ENCODE measurements at regions not wholly inside any gene's neighbourhood (a gene's known extent, or its start where the extent isn't known, plus 50 kb on each side); places are given as distances from the start of the nearest gene placed in this dataset.
"Not testable (repeated sequence)": the region's sequence is repeated elsewhere in the genome, so short reads cannot be mapped to it uniquely, and the experiment has no call there.

DNA sequence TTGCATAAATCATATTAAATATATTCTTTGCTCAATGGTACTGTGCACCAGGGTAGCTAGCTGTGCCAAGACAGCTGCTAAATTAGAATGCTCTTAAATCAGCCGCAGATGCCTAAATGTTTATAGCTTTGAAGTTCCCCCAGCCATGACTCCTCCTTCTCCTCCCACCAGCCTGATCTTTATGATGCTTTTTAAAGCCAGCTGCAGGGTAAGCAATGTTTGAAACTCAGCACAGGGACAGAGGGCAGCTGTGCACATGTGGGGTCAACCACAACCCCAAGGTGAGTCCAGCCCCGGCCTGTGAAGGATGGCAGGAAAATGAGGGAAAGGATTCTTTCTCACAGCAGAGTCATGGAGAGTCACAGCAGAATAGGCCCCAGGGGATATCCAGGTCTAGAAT, 635.7 kb downstream of the UQCRFS1 start:
- H3K4me3 ChIP-seq (ENCODE audit: low read depth in 1 of 2, low read length in 2 of 2): no peak overlapping the region

DNA sequence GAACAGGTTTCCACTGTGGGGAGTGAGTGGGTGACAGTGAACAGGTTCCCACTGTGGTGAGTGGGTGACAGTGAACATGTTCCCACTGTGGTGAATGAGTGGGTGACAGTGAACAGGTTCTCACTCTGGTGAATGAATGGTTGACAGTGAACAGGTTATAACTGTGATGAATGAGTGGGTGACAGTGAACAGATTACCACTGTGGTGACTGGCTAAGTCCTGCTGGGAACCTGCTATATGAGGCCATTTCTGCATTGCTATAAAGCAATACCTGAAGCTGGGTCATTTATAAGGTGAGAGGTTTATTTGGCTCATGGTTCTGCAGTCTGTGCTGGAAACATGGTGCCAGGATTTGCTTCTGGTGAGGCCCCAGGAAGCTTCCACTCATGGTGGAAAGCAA, 637.1 kb downstream of the UQCRFS1 start:
- no peak overlapping the region for H3K9ac ChIP-seq (ENCODE audit: low read depth in 1 of 2, low read length in 2 of 2)
- H3K4me1 ChIP-seq (ENCODE audit: control insufficient read depth in 1 of 2, insufficient read depth in 2 of 2, low read length in 2 of 2): no peaks in the 10 kb centered on the region
- no peak overlapping the region for H3K27ac ChIP-seq (ENCODE audit: low read depth, low read length)
- no peaks in the 10 kb centered on the region for H3K9me3 ChIP-seq (ENCODE audit: control insufficient read depth in 1 of 2, low read length in 2 of 2)
- H3K27me3 ChIP-seq (ENCODE audit: control insufficient read depth in 1 of 2, insufficient read depth in 2 of 2, low read length in 2 of 2): no peaks in the 10 kb centered on the region
- H3K4me3 ChIP-seq (ENCODE audit: low read depth in 1 of 2, low read length in 2 of 2): no peak overlapping the region
- H3K36me3 ChIP-seq (ENCODE audit: control insufficient read depth in 1 of 2, insufficient read depth in 2 of 2, low read length in 2 of 2): no peaks in the 10 kb centered on the region

More for the DNA sequence above, 635.7 kb downstream of the UQCRFS1 start:
- Histone ChIP-seq H3K27ac (ENCODE audit: low read depth, low read length) (no peak overlapping the region), H3K4me1 (ENCODE audit: control insufficient read depth in 1 of 2, insufficient read depth in 2 of 2, low read length in 2 of 2) (no peaks in the 10 kb centered on the region), H3K36me3 (ENCODE audit: control insufficient read depth in 1 of 2, insufficient read depth in 2 of 2, low read length in 2 of 2) (no peaks in the 10 kb centered on the region), H3K9ac (ENCODE audit: low read depth in 1 of 2, low read length in 2 of 2) (no peak overlapping the region), H3K9me3 (ENCODE audit: control insufficient read depth in 1 of 2, low read length in 2 of 2) (no peaks in the 10 kb centered on the region), H3K27me3 (ENCODE audit: control insufficient read depth in 1 of 2, insufficient read depth in 2 of 2, low read length in 2 of 2) (no peaks in the 10 kb centered on the region)

DNA sequence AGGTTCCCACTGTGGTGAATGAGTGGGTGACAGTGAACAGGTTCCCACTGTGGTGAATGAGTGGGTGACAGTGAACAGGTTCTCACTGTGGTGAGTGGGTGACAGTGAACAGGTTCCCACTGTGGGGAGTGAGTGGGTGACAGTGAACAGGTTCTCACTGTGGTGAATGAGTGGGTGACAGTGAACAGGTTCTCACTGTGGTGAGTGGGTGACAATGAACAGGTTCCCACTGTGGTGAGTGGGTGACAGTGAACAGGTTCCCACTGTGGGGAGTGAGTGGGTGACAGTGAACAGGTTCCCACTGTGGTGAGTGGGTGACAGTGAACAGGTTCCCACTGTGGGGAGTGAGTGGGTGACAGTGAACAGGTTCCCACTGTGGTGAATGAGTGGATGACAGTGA, 637.6 kb downstream of the UQCRFS1 start:
- H3K4me3 ChIP-seq (ENCODE audit: low read depth in 1 of 2, low read length in 2 of 2): not testable (repeated sequence)

DNA sequence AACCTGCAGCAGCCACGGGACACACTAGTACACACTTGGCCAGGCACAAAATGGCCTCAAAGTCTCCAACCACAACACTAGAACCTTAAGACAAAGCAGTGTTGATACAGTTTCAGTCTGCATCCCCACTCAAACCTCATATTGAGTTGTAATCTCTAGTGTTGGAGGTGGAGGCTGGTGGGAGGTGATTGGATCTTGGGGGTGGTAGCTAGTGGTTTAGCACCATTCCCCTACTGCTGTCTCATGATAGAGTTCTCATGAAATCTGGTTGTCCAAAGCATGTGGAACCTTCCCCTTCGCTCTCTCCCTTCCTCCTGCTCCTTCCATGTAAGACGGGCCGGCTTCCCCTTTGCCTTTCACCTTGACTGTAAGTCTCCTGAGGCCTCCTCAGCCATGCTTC, 638.7 kb downstream of the UQCRFS1 start:
- Histone ChIP-seq H3K4me1 (ENCODE audit: control insufficient read depth in 1 of 2, insufficient read depth in 2 of 2, low read length in 2 of 2) (no peaks in the 10 kb centered on the region), H3K27me3 (ENCODE audit: control insufficient read depth in 1 of 2, insufficient read depth in 2 of 2, low read length in 2 of 2) (no peaks in the 10 kb centered on the region)

More for the DNA sequence above, 637.6 kb downstream of the UQCRFS1 start:
- H3K36me3 ChIP-seq (ENCODE audit: control insufficient read depth in 1 of 2, insufficient read depth in 2 of 2, low read length in 2 of 2); H3K27ac ChIP-seq (ENCODE audit: low read depth, low read length); H3K4me1 ChIP-seq (ENCODE audit: control insufficient read depth in 1 of 2, insufficient read depth in 2 of 2, low read length in 2 of 2); H3K9me3 ChIP-seq (ENCODE audit: control insufficient read depth in 1 of 2, low read length in 2 of 2); H3K9ac ChIP-seq (ENCODE audit: low read depth in 1 of 2, low read length in 2 of 2); H3K27me3 ChIP-seq (ENCODE audit: control insufficient read depth in 1 of 2, insufficient read depth in 2 of 2, low read length in 2 of 2): not testable (repeated sequence)

DNA sequence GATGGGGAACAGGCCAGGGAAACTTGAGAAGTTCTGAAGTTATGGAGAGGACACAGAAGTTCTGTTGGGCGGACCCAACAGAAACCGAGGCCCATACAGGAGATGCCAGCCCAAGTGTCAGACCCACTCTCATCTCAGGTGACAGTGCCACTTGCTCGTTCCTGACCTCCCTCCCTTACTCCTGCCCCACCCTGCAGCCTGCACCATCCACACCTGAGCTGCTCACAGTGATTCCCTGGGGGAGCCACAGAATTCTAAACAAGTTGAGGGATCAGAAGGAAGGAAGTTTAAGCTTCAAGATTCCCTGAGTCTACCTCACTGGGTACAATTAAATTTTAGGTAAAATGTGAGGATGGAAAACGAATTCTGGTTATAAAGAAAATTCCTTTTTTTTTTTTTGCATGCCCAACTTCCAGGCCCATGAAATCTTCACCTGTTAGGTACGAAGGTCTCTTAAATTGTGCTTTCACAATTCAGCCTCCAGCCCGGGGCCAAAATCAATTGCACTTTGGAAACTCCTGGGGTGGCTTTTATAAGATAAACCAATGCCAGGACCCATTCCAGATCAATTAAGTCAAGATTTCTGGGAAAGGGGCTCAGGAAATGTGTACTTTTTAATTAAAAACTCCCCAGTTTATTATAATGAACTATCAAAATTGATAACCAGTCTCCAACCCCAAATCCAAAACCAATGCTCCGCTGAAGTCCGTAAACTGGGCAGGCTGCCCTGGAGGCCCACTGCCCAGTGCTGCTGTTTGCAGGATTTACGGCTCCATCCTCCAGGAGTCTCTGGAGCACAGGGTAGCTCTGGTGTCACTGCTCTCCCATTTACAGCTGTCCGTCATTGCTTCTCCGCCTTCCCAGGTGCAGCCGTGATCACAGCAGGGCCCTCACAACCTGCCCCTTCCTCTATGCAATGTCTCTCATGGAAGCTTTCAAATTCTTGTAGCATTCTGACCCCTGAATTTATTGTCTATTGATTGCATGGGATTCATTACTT, 643.5 kb downstream of the UQCRFS1 start:
- H3K27me3 ChIP-seq (ENCODE audit: control insufficient read depth in 1 of 2, insufficient read depth in 2 of 2, low read length in 2 of 2): no peaks in the 10 kb centered on the region
- H3K36me3 ChIP-seq (ENCODE audit: control insufficient read depth in 1 of 2, insufficient read depth in 2 of 2, low read length in 2 of 2): no peaks in the 10 kb centered on the region
- no peak overlapping the region for H3K4me3 ChIP-seq (ENCODE audit: low read depth in 1 of 2, low read length in 2 of 2)
- H3K4me1 ChIP-seq (ENCODE audit: control insufficient read depth in 1 of 2, insufficient read depth in 2 of 2, low read length in 2 of 2): no peaks in the 10 kb centered on the region
- H3K9me3 ChIP-seq (ENCODE audit: control insufficient read depth in 1 of 2, low read length in 2 of 2): no peaks in the 10 kb centered on the region
- H3K9ac ChIP-seq (ENCODE audit: low read depth in 1 of 2, low read length in 2 of 2): no peak overlapping the region
- no peak overlapping the region for H3K27ac ChIP-seq (ENCODE audit: low read depth, low read length)

More for the DNA sequence above, 638.7 kb downstream of the UQCRFS1 start:
- H3K9ac ChIP-seq (ENCODE audit: low read depth in 1 of 2, low read length in 2 of 2): no peak overlapping the region
- H3K4me3 ChIP-seq (ENCODE audit: low read depth in 1 of 2, low read length in 2 of 2): no peak overlapping the region
- H3K36me3 ChIP-seq (ENCODE audit: control insufficient read depth in 1 of 2, insufficient read depth in 2 of 2, low read length in 2 of 2): no peaks in the 10 kb centered on the region
- no peaks in the 10 kb centered on the region for H3K9me3 ChIP-seq (ENCODE audit: control insufficient read depth in 1 of 2, low read length in 2 of 2)
- H3K27ac ChIP-seq (ENCODE audit: low read depth, low read length): no peak overlapping the region

DNA sequence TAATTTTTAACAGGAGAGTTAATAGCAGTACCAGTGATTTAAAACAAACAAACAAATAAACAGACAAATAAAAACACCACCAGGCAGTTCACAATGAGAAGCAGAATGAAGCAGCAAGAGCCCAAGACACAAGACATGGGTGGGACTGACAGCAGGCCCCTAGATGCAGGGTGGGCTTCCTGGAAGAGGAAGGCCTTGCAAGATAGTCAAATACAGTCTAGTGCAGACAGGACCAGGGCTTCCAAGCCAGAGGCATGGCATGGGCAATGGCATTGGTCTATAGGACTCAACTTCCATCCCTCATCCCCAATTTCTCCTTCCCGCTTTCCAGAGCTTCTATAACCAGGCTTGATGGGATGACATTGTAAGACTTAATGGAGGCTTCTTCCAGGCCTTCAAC, 645.1 kb downstream of the UQCRFS1 start:
- Histone ChIP-seq H3K4me3 (ENCODE audit: low read depth in 1 of 2, low read length in 2 of 2) (no peak overlapping the region), H3K9ac (ENCODE audit: low read depth in 1 of 2, low read length in 2 of 2) (no peak overlapping the region), H3K9me3 (ENCODE audit: control insufficient read depth in 1 of 2, low read length in 2 of 2) (no peaks in the 10 kb centered on the region), H3K36me3 (ENCODE audit: control insufficient read depth in 1 of 2, insufficient read depth in 2 of 2, low read length in 2 of 2) (no peaks in the 10 kb centered on the region), H3K4me1 (ENCODE audit: control insufficient read depth in 1 of 2, insufficient read depth in 2 of 2, low read length in 2 of 2) (no peaks in the 10 kb centered on the region), H3K27me3 (ENCODE audit: control insufficient read depth in 1 of 2, insufficient read depth in 2 of 2, low read length in 2 of 2) (no peaks in the 10 kb centered on the region), H3K27ac (ENCODE audit: low read depth, low read length) (no peak overlapping the region)

DNA sequence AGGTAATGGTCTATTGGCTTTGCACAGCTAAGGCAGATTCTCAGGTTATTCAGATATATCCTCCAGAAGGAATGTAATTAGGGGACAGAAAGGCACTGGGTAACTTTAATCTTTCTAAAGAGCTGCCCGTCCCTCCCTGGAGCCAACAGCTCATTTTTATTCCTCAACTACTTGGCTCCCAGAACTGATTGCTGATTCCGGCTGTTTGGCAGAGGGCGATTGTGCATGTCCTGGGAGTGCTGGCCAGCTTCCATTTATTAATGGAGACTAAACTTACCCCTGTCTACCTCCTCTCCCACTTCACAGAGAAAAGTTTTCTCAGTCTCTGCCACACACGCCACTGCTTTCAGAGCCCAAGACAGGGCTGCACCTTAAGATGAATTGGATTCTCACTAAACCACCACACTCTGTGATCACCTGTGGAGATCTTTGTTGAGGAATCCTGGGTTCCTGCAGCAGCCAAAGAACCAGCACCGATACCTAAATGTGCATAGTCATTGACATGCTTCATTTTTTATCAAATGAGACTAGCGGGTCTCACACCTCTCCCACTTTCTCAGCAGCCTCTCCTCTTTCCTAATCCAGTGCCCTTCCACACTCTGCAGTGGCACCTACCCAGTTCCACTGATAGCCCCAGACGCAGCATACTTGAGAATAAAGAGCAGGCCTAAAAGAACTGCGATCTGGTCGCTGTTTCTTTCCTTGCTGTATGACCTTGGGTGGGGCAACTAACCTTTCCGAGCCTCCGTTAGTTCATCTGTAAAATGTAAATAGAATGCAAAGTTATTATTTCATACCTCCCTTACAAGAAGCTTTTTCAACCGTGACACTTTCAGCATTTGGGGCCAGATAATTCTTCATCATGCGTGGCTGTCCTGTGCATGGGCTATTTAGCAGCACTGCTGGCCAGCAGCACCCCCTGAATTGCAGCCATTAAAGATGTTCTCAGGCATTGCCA, 648.7 kb downstream of the UQCRFS1 start:
- Histone ChIP-seq H3K4me3 (ENCODE audit: low read depth in 1 of 2, low read length in 2 of 2) (no peak overlapping the region), H3K36me3 (ENCODE audit: control insufficient read depth in 1 of 2, insufficient read depth in 2 of 2, low read length in 2 of 2) (no peaks in the 10 kb centered on the region), H3K27ac (ENCODE audit: low read depth, low read length) (no peak overlapping the region), H3K27me3 (ENCODE audit: control insufficient read depth in 1 of 2, insufficient read depth in 2 of 2, low read length in 2 of 2) (no peaks in the 10 kb centered on the region), H3K9me3 (ENCODE audit: control insufficient read depth in 1 of 2, low read length in 2 of 2) (no peaks in the 10 kb centered on the region), H3K9ac (ENCODE audit: low read depth in 1 of 2, low read length in 2 of 2) (no peak overlapping the region), H3K4me1 (ENCODE audit: control insufficient read depth in 1 of 2, insufficient read depth in 2 of 2, low read length in 2 of 2) (no peaks in the 10 kb centered on the region)

DNA sequence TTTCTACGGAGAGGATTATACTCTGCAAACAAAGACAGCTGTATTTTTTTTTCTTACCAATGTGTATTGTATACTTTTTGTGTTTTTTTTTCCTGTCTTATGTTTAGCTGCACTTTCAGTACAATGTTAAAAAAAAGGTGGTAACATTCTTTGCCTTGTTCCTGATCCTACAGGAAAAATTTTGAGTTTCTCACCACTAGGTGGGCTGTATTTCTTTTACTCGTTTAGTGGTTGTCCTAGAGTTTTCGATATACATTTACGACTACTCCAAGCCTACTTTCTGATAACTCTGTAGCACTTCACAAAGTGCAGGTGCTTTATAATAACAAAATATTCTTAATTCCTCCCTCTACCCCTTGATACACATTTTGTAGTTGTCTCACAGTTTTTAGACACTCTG, 652.2 kb downstream of the UQCRFS1 start:
- no peak overlapping the region for H3K27ac ChIP-seq (ENCODE audit: low read depth, low read length)
- no peak overlapping the region for H3K9ac ChIP-seq (ENCODE audit: low read depth in 1 of 2, low read length in 2 of 2)
- H3K9me3 ChIP-seq (ENCODE audit: control insufficient read depth in 1 of 2, low read length in 2 of 2): no peaks in the 10 kb centered on the region
- H3K27me3 ChIP-seq (ENCODE audit: control insufficient read depth in 1 of 2, insufficient read depth in 2 of 2, low read length in 2 of 2): no peaks in the 10 kb centered on the region
- H3K36me3 ChIP-seq (ENCODE audit: control insufficient read depth in 1 of 2, insufficient read depth in 2 of 2, low read length in 2 of 2): no peaks in the 10 kb centered on the region
- no peak overlapping the region for H3K4me3 ChIP-seq (ENCODE audit: low read depth in 1 of 2, low read length in 2 of 2)
- H3K4me1 ChIP-seq (ENCODE audit: control insufficient read depth in 1 of 2, insufficient read depth in 2 of 2, low read length in 2 of 2): no peaks in the 10 kb centered on the region

DNA sequence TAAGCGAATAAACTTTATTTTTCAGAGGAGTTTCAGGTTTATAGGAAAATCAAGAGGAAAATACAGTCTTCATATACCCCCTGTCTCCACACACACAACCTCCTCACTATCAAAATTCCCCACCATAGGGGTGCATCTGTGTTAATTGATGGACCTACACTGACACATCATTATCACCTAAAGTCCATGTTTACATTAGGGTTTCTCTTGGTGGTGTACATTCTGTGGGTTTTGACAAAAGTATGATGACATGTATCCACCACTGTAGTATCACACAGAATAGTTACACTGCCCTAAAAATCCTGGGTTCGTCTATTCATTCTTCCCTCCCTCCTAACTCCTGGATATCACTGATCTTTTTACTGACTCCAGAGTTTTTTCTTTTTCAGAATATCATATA, 654.2 kb downstream of the UQCRFS1 start:
- Histone ChIP-seq H3K9ac (ENCODE audit: low read depth in 1 of 2, low read length in 2 of 2) (no peak overlapping the region), H3K9me3 (ENCODE audit: control insufficient read depth in 1 of 2, low read length in 2 of 2) (no peaks in the 10 kb centered on the region), H3K36me3 (ENCODE audit: control insufficient read depth in 1 of 2, insufficient read depth in 2 of 2, low read length in 2 of 2) (no peaks in the 10 kb centered on the region), H3K4me3 (ENCODE audit: low read depth in 1 of 2, low read length in 2 of 2) (no peak overlapping the region), H3K27ac (ENCODE audit: low read depth, low read length) (no peak overlapping the region), H3K27me3 (ENCODE audit: control insufficient read depth in 1 of 2, insufficient read depth in 2 of 2, low read length in 2 of 2) (no peaks in the 10 kb centered on the region), H3K4me1 (ENCODE audit: control insufficient read depth in 1 of 2, insufficient read depth in 2 of 2, low read length in 2 of 2) (no peaks in the 10 kb centered on the region)

DNA sequence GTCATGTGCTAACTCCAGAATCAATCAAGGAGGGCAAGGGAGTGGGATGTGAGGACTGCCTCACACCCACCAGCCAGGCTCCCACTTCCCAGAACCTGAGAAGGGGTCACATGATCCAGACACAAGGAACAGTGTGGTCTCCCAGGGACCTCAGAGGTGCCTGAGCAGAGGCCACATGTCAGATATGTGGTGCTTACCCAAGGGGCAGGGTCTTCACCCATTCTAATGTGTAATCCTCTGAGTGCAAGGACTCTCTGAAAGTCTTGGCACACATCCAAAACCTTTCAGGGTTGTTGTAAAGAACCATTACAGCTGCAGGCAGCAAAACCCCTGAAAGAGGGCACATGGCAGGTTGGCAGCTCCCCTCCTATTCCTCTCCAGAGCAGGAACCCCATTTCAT, 656.6 kb downstream of the UQCRFS1 start:
- no peaks in the 10 kb centered on the region for H3K27me3 ChIP-seq (ENCODE audit: control insufficient read depth in 1 of 2, insufficient read depth in 2 of 2, low read length in 2 of 2)
- no peaks in the 10 kb centered on the region for H3K9me3 ChIP-seq (ENCODE audit: control insufficient read depth in 1 of 2, low read length in 2 of 2)
- no peaks in the 10 kb centered on the region for H3K4me1 ChIP-seq (ENCODE audit: control insufficient read depth in 1 of 2, insufficient read depth in 2 of 2, low read length in 2 of 2)
- H3K9ac ChIP-seq (ENCODE audit: low read depth in 1 of 2, low read length in 2 of 2): no peak overlapping the region
- H3K36me3 ChIP-seq (ENCODE audit: control insufficient read depth in 1 of 2, insufficient read depth in 2 of 2, low read length in 2 of 2): no peaks in the 10 kb centered on the region
- no peak overlapping the region for H3K27ac ChIP-seq (ENCODE audit: low read depth, low read length)
- no peak overlapping the region for H3K4me3 ChIP-seq (ENCODE audit: low read depth in 1 of 2, low read length in 2 of 2)
